ENCODE measurements at regions not wholly inside any gene's neighbourhood (a gene's known extent, or its start where the extent isn't known, plus 50 kb on each side); places are given as distances from the start of the nearest gene placed in this dataset.

GRCh38 chr6:137755284-137755683 is 111.8 kb upstream of the TNFAIP3 start:
- Histone ChIP-seq H3K4me3 (replicated peaks; ENCODE audit: insufficient read depth, low read length) (no peak overlapping the region), H3K27me3 (ENCODE audit: insufficient read depth, poor library complexity, severe bottlenecking) (no peaks in the 10 kb centered on the region), H3K27ac (replicated peaks) (no peak overlapping the region)
- TF ChIP-seq, protein P1, sequence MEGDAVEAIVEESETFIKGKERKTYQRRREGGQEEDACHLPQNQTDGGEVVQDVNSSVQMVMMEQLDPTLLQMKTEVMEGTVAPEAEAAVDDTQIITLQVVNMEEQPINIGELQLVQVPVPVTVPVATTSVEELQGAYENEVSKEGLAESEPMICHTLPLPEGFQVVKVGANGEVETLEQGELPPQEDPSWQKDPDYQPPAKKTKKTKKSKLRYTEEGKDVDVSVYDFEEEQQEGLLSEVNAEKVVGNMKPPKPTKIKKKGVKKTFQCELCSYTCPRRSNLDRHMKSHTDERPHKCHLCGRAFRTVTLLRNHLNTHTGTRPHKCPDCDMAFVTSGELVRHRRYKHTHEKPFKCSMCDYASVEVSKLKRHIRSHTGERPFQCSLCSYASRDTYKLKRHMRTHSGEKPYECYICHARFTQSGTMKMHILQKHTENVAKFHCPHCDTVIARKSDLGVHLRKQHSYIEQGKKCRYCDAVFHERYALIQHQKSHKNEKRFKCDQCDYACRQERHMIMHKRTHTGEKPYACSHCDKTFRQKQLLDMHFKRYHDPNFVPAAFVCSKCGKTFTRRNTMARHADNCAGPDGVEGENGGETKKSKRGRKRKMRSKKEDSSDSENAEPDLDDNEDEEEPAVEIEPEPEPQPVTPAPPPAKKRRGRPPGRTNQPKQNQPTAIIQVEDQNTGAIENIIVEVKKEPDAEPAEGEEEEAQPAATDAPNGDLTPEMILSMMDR (IDR thresholded peaks at IDR 0.05; ENCODE audit: insufficient read depth, low read length): no peak
- no peak for TF ChIP-seq GABPA (IDR thresholded peaks at IDR 0.05; ENCODE audit: low read depth)
- DNase-seq (ENCODE audit: low read depth in 1 of 2, low spot score in 1 of 2): no peak

- TF ChIP-seq SPI1 (IDR thresholded peaks at IDR 0.05; ENCODE audit: borderline replicate concordance, low read depth) (no peak), REST (IDR thresholded peaks at IDR 0.05; ENCODE audit: insufficient replicate concordance, low read depth) (no peak), GABPA (IDR thresholded peaks at IDR 0.05; ENCODE audit: low read depth) (no peak)
- TF ChIP-seq, protein P1 (IDR thresholded peaks at IDR 0.05; ENCODE audit: insufficient read depth, low read length): no peak
- no peaks in the 10 kb centered on the region for H3K27me3 ChIP-seq (ENCODE audit: insufficient read depth, poor library complexity, severe bottlenecking)
- H3K27ac ChIP-seq (replicated peaks): no peak overlapping the region
- no peak overlapping the region for H3K4me3 ChIP-seq (replicated peaks; ENCODE audit: insufficient read depth, low read length)
- no peak for DNase-seq (ENCODE audit: low read depth in 1 of 2, low spot score in 1 of 2)
These were observed 110.3 kb upstream of the TNFAIP3 start for GRCh38 chr6:137756788-137757187.

- Histone ChIP-seq H3K4me3 (replicated peaks; ENCODE audit: insufficient read depth, low read length) (no peak overlapping the region), H3K27me3 (ENCODE audit: insufficient read depth, poor library complexity, severe bottlenecking) (no peaks in the 10 kb centered on the region), H3K27ac (replicated peaks) (no peak overlapping the region)
- no peak for DNase-seq (ENCODE audit: low read depth in 1 of 2, low spot score in 1 of 2)
- TF ChIP-seq POLR2AphosphoS5 (IDR thresholded peaks at IDR 0.05; ENCODE audit: low read depth) (no peak), REST (IDR thresholded peaks at IDR 0.05; ENCODE audit: insufficient replicate concordance, low read depth) (no peak), SPI1 (IDR thresholded peaks at IDR 0.05; ENCODE audit: borderline replicate concordance, low read depth) (no peak), GABPA (IDR thresholded peaks at IDR 0.05; ENCODE audit: low read depth) (no peak)
- TF ChIP-seq, protein P1 (IDR thresholded peaks at IDR 0.05; ENCODE audit: insufficient read depth, low read length): no peak
These were observed 108.4 kb upstream of the TNFAIP3 start for GRCh38 chr6:137758661-137759060.

GRCh38 chr6:137759624-137760023 is 107.4 kb upstream of the TNFAIP3 start:
- Histone ChIP-seq H3K27me3 (ENCODE audit: insufficient read depth, poor library complexity, severe bottlenecking) (no peaks in the 10 kb centered on the region), H3K4me3 (replicated peaks; ENCODE audit: insufficient read depth, low read length) (no peak overlapping the region), H3K27ac (replicated peaks) (no peak overlapping the region)
- DNase-seq (ENCODE audit: low read depth in 1 of 2, low spot score in 1 of 2): no peak
- no peak for TF ChIP-seq GABPA (IDR thresholded peaks at IDR 0.05; ENCODE audit: low read depth)
- no peak for TF ChIP-seq REST (IDR thresholded peaks at IDR 0.05; ENCODE audit: insufficient replicate concordance, low read depth)
- TF ChIP-seq, protein P1 (IDR thresholded peaks at IDR 0.05; ENCODE audit: insufficient read depth, low read length): no peak
- TF ChIP-seq SPI1 (IDR thresholded peaks at IDR 0.05; ENCODE audit: borderline replicate concordance, low read depth): no peak
- no peak for TF ChIP-seq POLR2AphosphoS5 (IDR thresholded peaks at IDR 0.05; ENCODE audit: low read depth)

Measured in HL-60 (cell line).